HepG2 (cell line): ENCODE measurements at regions not wholly inside any gene's neighbourhood (a gene's known extent, or its start where the extent isn't known, plus 50 kb on each side); places are given as distances from the start of the nearest gene placed in this dataset.

Experiments used
- ATAC-seq: fragments of 200-7000 bp; cut with Tn5 transposase; 3 replicates; pipeline ENCODE4 v1.9.1; 2020; ENCODE audit warnings: mild to moderate bottlenecking, moderate library complexity
- BruUV-seq: library from RNA; stranded (reverse); fragments of 400-500 nt; replicated peaks from 2 replicates; lab custom pipeline; 2021; lab: Mats Ljungman, UMichigan
- CTCF ChIA-PET: fragments of 300-600 bp; formaldehyde crosslinking; extraction: SDS; loops from one replicate; lab custom pipeline; 2021; ENCODE audit warnings: low total read pairs, inconsistent platforms, low intra/inter-chr PET ratio; lab: Yijun Ruan, JAX
- POLR2A ChIA-PET: fragments of 350-600 bp; sonication (Branson Sonifier 250); formaldehyde crosslinking; loops from one replicate; lab custom pipeline; 2020; ENCODE audit warnings: antibody characterized with exemption, inconsistent platforms; lab: Yijun Ruan, JAX
- DNase-seq: peaks from one replicate; pipeline ENCODE4 v3.0.0-alpha.2; 2015; ENCODE audit warnings: low spot score
- FAIRE-seq: peaks from 3 replicates; lab custom pipeline; 2011; peaks lifted over from hg19 to GRCh38; lab: Jason Lieb, UNC
- H2AFZ ChIP-seq: one replicate; pipeline ENCODE4 v1.6.1; 2011; ENCODE audit warnings: low read length, inconsistent platforms
- H3K27ac ChIP-seq: fragments of 300-600 bp; 3 replicates; pipeline ENCODE4 v1.8.0; 2011; ENCODE audit warnings: mixed run types, mild to moderate bottlenecking, mixed read lengths, low read length, inconsistent platforms; ENCODE audit not compliant: insufficient read depth; ENCODE audit errors: extremely low read length
- H3K27me3 ChIP-seq, 2 experiments: fragments of 200-600 bp in 1 of 2; 2 replicates in 1 of 2; 3 replicates in 1 of 2; pipeline versions ENCODE4 v1.6.0 to v1.8.0; 2011; ENCODE audit warnings: low read length in 2 of 2, mild to moderate bottlenecking in 2 of 2, moderate library complexity in 2 of 2, inconsistent platforms in 1 of 2; ENCODE audit not compliant: insufficient read depth in 2 of 2, control insufficient read depth in 1 of 2
- H3K36me3 ChIP-seq, 2 experiments: fragments of 200-600 bp in 1 of 2; replicated peaks in 1 of 2; 2 replicates in 1 of 2; 3 replicates in 1 of 2; pipeline versions ENCODE4 v1.5.1 to v1.8.0; 2011; ENCODE audit warnings: low read length in 2 of 2, inconsistent platforms in 1 of 2; ENCODE audit not compliant: insufficient read depth in 2 of 2, control insufficient read depth in 1 of 2
- H3K4me1 ChIP-seq: 2 replicates; pipeline ENCODE4 v1.5.1; 2012; ENCODE audit warnings: low read length, inconsistent platforms; ENCODE audit not compliant: insufficient read depth
- H3K4me2 ChIP-seq: 2 replicates; pipeline ENCODE4 v1.6.0; 2011; ENCODE audit warnings: low read depth, low read length, inconsistent platforms
- H3K4me3 ChIP-seq, 3 experiments: fragments of 200-600 bp in 1 of 3; sonication (generic), shearing (Covaris generic) in 1 of 3; replicated peaks in 1 of 3; 2 replicates each; pipeline ENCODE4 v1.5.1; 2011 to 2016; ENCODE audit warnings: low read length in 3 of 3, inconsistent platforms in 2 of 3, low read depth in 2 of 3, mild to moderate bottlenecking in 2 of 3, control low read depth in 1 of 3, mixed read lengths in 1 of 3; ENCODE audit not compliant: insufficient read depth in 1 of 3
- H3K79me2 ChIP-seq: one replicate; pipeline ENCODE4 v1.6.1; 2011; ENCODE audit warnings: low read length, inconsistent platforms; ENCODE audit not compliant: insufficient read depth
- H3K9ac ChIP-seq: 2 replicates; pipeline ENCODE4 v1.6.0; 2011; ENCODE audit warnings: mild to moderate bottlenecking, low read depth, low read length, inconsistent platforms; ENCODE audit not compliant: insufficient read depth
- H3K9me3 ChIP-seq: 2 replicates; pipeline ENCODE4 v1.5.1; 2012; ENCODE audit warnings: mild to moderate bottlenecking, low read length
- H4K20me1 ChIP-seq: 2 replicates; pipeline ENCODE4 v1.6.0; 2011; ENCODE audit warnings: inconsistent platforms, mild to moderate bottlenecking, low read length, moderate library complexity; ENCODE audit not compliant: insufficient read depth
- ATF7-NPFF ChIP-seq: sonication (generic); formaldehyde crosslinking; IDR thresholded peaks from 2 replicates; pipeline ENCODE4 v1.8.1; 2023; ENCODE audit warnings: mild to moderate bottlenecking, low read depth, missing genetic modification reagents, moderate library complexity
- CREB1 ChIP-seq, 2 experiments: fragments of 450-650 bp in 1 of 2; IDR thresholded peaks; 2 replicates each; pipeline ENCODE4 v1.6.1; 2016 to 2017; ENCODE audit warnings: control low read depth in 1 of 2, mild to moderate bottlenecking in 1 of 2, missing compliant biosample characterization in 1 of 2, missing genetic modification characterization in 1 of 2
- ELF1 ChIP-seq: sonication (generic); formaldehyde crosslinking; IDR thresholded peaks from 2 replicates; pipeline ENCODE4 v1.4.0; 2020; ENCODE audit warnings: missing genetic modification reagents
- FIP1L1 ChIP-seq: fragments of 200-400 bp; formaldehyde crosslinking; IDR thresholded peaks from 2 replicates; pipeline ENCODE4 v1.6.1; 2018; ENCODE audit warnings: low read depth, mild to moderate bottlenecking, low read length, moderate library complexity, borderline replicate concordance; ENCODE audit not compliant: insufficient read depth
- GATAD2A ChIP-seq: IDR thresholded peaks from 2 replicates; pipeline ENCODE4 v1.6.1; 2016
- IKZF1 ChIP-seq: fragments of 450-650 bp; IDR thresholded peaks from 2 replicates; pipeline ENCODE4 v1.7.1; 2016
- IKZF5 ChIP-seq: IDR thresholded peaks from 2 replicates; pipeline ENCODE4 v1.6.1; 2018; ENCODE audit warnings: missing genetic modification reagents, mild to moderate bottlenecking, missing compliant biosample characterization
- MED13 ChIP-seq: sonication (generic); formaldehyde crosslinking; IDR thresholded peaks from 2 replicates; pipeline ENCODE4 v1.5.0; 2020; ENCODE audit warnings: missing genetic modification reagents
- MTA3 ChIP-seq: sonication (generic); formaldehyde crosslinking; IDR thresholded peaks from 2 replicates; pipeline ENCODE4 v1.4.0; 2020; ENCODE audit warnings: missing genetic modification reagents
- MZF1 ChIP-seq: sonication (generic); formaldehyde crosslinking; IDR thresholded peaks from 2 replicates; pipeline ENCODE4 v1.8.1; 2023; ENCODE audit warnings: mild to moderate bottlenecking, missing genetic modification reagents, borderline replicate concordance
- PHF20 ChIP-seq: sonication (generic); formaldehyde crosslinking; IDR thresholded peaks from 2 replicates; pipeline ENCODE4 v1.5.0; 2020; ENCODE audit warnings: mild to moderate bottlenecking, missing genetic modification reagents
- PLRG1 ChIP-seq: fragments of 450-650 bp; conservative IDR thresholded peaks from 2 replicates; pipeline ENCODE4 v1.6.1; 2016
- STAT6 ChIP-seq: sonication (generic); formaldehyde crosslinking; IDR thresholded peaks from 2 replicates; pipeline ENCODE4 v1.4.0; 2020; ENCODE audit warnings: missing genetic modification reagents, mild to moderate bottlenecking, borderline replicate concordance
- ZNF205 ChIP-seq: IDR thresholded peaks from 2 replicates; pipeline ENCODE4 v1.6.1; 2018; ENCODE audit warnings: missing biosample characterization, missing genetic modification reagents
- ZNF256 ChIP-seq: sonication (generic); formaldehyde crosslinking; conservative IDR thresholded peaks from 2 replicates; pipeline ENCODE4 v1.4.0; 2020; ENCODE audit warnings: missing genetic modification reagents
- ZNF335 ChIP-seq: sonication (generic); formaldehyde crosslinking; IDR thresholded peaks from 2 replicates; pipeline ENCODE4 v1.4.0; 2020; ENCODE audit warnings: missing genetic modification reagents
- ZNF589 ChIP-seq: sonication (generic); formaldehyde crosslinking; conservative IDR thresholded peaks from 2 replicates; pipeline ENCODE4 v1.8.0; 2022; ENCODE audit warnings: mild to moderate bottlenecking, moderate library complexity, missing genetic modification reagents
- ZNF660 ChIP-seq: sonication (generic); formaldehyde crosslinking; IDR thresholded peaks from 2 replicates; pipeline ENCODE4 v1.5.1; 2020; ENCODE audit warnings: mild to moderate bottlenecking, low read depth, missing genetic modification reagents, borderline replicate concordance
- ZNF672 ChIP-seq: sonication (generic); formaldehyde crosslinking; IDR thresholded peaks from 2 replicates; pipeline ENCODE4 v1.8.1; 2022; ENCODE audit warnings: missing genetic modification reagents
- ZNF773 ChIP-seq: sonication (generic); formaldehyde crosslinking; IDR thresholded peaks from 2 replicates; pipeline ENCODE4 v1.4.0; 2020; ENCODE audit warnings: missing genetic modification reagents, borderline replicate concordance
- WGBS: methylation state at CpG from one replicate; pipeline ENCODE4 v1.1.6; 2017; ENCODE audit warnings: low lambda C conversion rate; 5-methylcytosine and 5-hydroxymethylcytosine counted together
- in situ Hi-C: cut with HindIII; loops from 2 replicates; pipeline ENCODE4 v1.10.0; 2017; ENCODE audit warnings: low pct_unique_long_range_greater_than_20kb; ENCODE audit not compliant: extremely low pct_ligation_motif_present
- intact Hi-C: fragments of 100-400 bp; cut with micrococcal nuclease; formaldehyde crosslinking; loops from one replicate; pipeline ENCODE4 v1.10.0; 2022; ENCODE audit not compliant: unreplicated experiment

GRCh38 chr20:24738058-24738775 lies 210.9 kb upstream of the CST7 start:
- no peaks in the 10 kb centered on the region for H3K9me3 ChIP-seq
- TF ChIP-seq ZNF672 (CRISPR knock-in tag): no peak
- TF ChIP-seq ZNF589 (CRISPR knock-in tag): no peak
- no peak for TF ChIP-seq ZNF335 (CRISPR knock-in tag)
- no peak for TF ChIP-seq IKZF5
- no peak for TF ChIP-seq ZNF256 (CRISPR knock-in tag)
- no peak for TF ChIP-seq FIP1L1
- no peak for TF ChIP-seq ZNF773 (CRISPR knock-in tag)
- TF ChIP-seq CREB1 (IDR thresholded peaks at IDR 0.05): no peak
- TF ChIP-seq CREB1 (CRISPR knock-in tag; IDR thresholded peaks at IDR 0.05): no peak
- no peak for TF ChIP-seq ATF7-NPFF (CRISPR knock-in tag)
- no peak for TF ChIP-seq MZF1 (CRISPR knock-in tag)
- TF ChIP-seq ZNF660 (CRISPR knock-in tag): no peak
- no peak for TF ChIP-seq MTA3 (CRISPR knock-in tag)
- no peak for TF ChIP-seq IKZF1
- TF ChIP-seq ELF1 (CRISPR knock-in tag): no peak
- TF ChIP-seq STAT6 (CRISPR knock-in tag): no peak
- TF ChIP-seq MED13 (CRISPR knock-in tag): no peak
- no peak for TF ChIP-seq GATAD2A (CRISPR knock-in tag)
- no peak for TF ChIP-seq PLRG1
- TF ChIP-seq PHF20 (CRISPR knock-in tag): no peak
- TF ChIP-seq ZNF205: no peak
- DNase-seq: no peak
- FAIRE-seq: no peak
- no peaks in the 10 kb centered on the region for H3K4me1 ChIP-seq
- H3K36me3 ChIP-seq: no peaks in the 10 kb centered on the region
- intact Hi-C loops: no loop called here
- BruUV-seq: no TSS peak
- H4K20me1 ChIP-seq: no peaks in the 10 kb centered on the region
- in situ Hi-C loops: no loop called here
- ATAC-seq: no peak
- no peak overlapping the region for H3K27ac ChIP-seq
- CTCF ChIA-PET: no interaction called here
- no peak overlapping the region for H2AFZ ChIP-seq
- WGBS: 15% methylated on average over 9 of the region's 9 CpGs
- H3K4me3 ChIP-seq: no peak overlapping the region
- no peak overlapping the region for H3K4me2 ChIP-seq
- no peaks in the 10 kb centered on the region for H3K79me2 ChIP-seq
- H3K9ac ChIP-seq: no peak overlapping the region
- POLR2A ChIA-PET: no interaction called here
- H3K27me3 ChIP-seq: peaks cover 0 to 20% of the 10 kb centered on the region in 2 experiments; a peak in 3 of 5 replicates
